Stimulated activated naive B cell treated with anti-CD40 and anti-IgM and Interleukin-4, amounts not matched to agents 10 μg/mL and 1 μg/mL and 100 μg/mL, for 72 hours (primary cell): ENCODE measurements at regions not wholly inside any gene's neighbourhood (a gene's known extent, or its start where the extent isn't known, plus 50 kb on each side); places are given as distances from the start of the nearest gene placed in this dataset.

Source experiments
- ATAC-seq, 2 donors: fragments of 150-1000 bp; cut with Tn5 transposase; replicated peaks; 2 replicates each; pipeline ENCODE4 v1.10.0; 2021; ENCODE audit warnings: moderate library complexity in 1 of 2
- DNase-seq: peaks from one replicate; pipeline ENCODE4 v3.0.0; 2021
- H3K27ac Mint-ChIP-seq: one replicate; pipeline ENCODE4 v1.8.0; 2022; ENCODE audit warnings: mild to moderate bottlenecking, mixed read lengths
- H3K27me3 Mint-ChIP-seq, 2 donors: one replicate each; pipeline ENCODE4 v1.8.0; 2022; ENCODE audit warnings: mixed read lengths in 2 of 2
- H3K36me3 Mint-ChIP-seq, 2 donors: one replicate each; pipeline ENCODE4 v1.8.0; 2022; ENCODE audit warnings: mixed read lengths in 2 of 2, mild to moderate bottlenecking in 1 of 2
- H3K4me1 Mint-ChIP-seq, 2 donors: one replicate each; pipeline ENCODE4 v1.8.0; 2022; ENCODE audit warnings: mixed read lengths in 2 of 2, mild to moderate bottlenecking in 1 of 2
- H3K4me3 Mint-ChIP-seq, 2 donors: one replicate each; pipeline ENCODE4 v1.8.0; 2022; ENCODE audit warnings: mild to moderate bottlenecking in 2 of 2, mixed read lengths in 2 of 2, moderate library complexity in 1 of 2
- H3K9me3 Mint-ChIP-seq, 2 donors: one replicate each; pipeline ENCODE4 v1.8.0; 2022; ENCODE audit warnings: mixed read lengths in 2 of 2, mild to moderate bottlenecking in 1 of 2

DNA sequence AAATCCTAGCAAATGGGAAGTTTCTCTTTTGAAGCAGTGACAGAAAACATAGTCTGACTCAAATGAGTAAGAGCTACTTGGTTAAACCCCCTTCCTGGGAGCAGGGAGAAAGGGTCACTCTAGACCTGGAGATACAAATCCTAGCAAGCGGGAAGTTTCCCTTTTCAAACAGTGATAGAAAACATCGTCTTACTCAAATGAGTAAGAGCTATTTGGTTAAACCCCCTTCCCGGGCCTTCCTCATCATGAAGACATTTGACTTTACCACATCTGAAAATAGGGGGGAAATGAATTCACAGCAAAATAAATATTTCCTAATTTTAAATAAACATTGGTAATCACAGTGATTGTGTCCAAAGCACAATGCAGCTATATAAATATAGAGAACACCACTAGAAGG, 79.2 kb downstream of the FOXB1 start:
- ATAC-seq (no peak), DNase-seq (no peak)
- H3K4me1 Mint-ChIP-seq, result no peaks in the 10 kb centered on the region
- H3K4me3 Mint-ChIP-seq, result no peak overlapping the region
- H3K27me3 Mint-ChIP-seq, result peaks cover 13 to 17% of the 10 kb centered on the region in 2 donors
- H3K9me3 Mint-ChIP-seq, result no peaks in the 10 kb centered on the region
- no peaks in the 10 kb centered on the region for H3K36me3 Mint-ChIP-seq
- H3K27ac Mint-ChIP-seq, result no peak overlapping the region

DNA sequence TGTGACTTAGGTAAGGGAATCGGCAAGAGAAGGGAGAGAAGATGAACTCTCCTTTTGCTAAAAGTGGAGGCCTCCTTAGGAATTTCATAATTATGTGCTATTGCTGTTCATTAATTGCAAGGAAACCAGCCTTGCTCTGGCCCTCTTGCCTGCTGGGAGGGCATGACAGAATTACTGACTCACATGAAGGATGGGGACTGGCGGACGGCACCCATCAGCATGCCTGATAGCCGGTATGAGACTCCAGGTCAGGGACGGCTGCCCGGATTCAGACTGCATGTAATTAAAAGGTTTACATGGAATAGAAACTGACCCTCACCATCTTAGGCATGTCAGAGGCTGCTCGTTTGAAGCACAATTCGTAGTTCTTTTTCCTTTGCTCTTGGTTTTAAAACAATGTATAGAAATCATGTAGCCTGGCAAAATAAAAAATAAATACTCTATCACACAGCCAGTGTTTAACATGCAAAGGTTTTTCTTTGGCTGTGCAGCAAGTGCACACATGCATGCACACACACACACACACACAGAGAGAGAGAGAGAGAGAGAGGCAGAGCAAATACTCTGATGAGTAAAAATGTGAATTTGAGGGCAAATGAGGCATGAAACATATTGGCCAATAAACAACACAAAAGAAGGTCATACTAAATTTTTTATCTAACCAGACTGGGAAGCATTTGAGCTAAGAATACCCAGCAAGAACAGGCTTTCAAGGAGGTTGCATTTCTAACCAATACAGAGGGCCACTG, 82.7 kb downstream of the FOXB1 start:
- no peak for DNase-seq
- Mint-ChIP-seq H3K27me3 (peaks cover 15 to 24% of the 10 kb centered on the region in 2 donors), H3K36me3 (no peaks in the 10 kb centered on the region), H3K4me1 (no peaks in the 10 kb centered on the region), H3K4me3 (no peak overlapping the region), H3K9me3 (no peaks in the 10 kb centered on the region), H3K27ac (no peak overlapping the region)
- ATAC-seq, result no peak

DNA sequence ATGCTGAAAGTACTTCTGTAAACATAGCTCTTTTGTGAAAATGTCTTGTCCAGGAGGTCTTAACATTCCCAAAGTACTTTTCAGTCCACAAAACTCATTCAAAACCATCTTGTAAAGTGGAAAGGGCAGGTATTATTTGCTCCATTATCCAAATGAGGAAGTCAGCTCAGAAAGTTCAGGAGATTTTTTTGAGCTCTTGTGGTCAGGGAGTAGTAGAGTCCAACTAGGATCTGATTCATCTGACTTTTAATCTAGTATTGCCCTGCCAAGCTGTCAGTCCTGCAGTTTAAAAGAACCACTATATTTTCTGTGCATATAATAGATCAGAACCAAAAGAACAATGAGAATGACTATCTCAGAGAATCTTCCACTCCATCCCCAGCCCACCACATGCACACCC, 83.5 kb downstream of the FOXB1 start:
- no peak for ATAC-seq
- H3K27ac Mint-ChIP-seq, result no peak overlapping the region
- no peak overlapping the region for H3K4me3 Mint-ChIP-seq
- no peak for DNase-seq
- H3K27me3 Mint-ChIP-seq, result peaks cover 9 to 17% of the 10 kb centered on the region in 2 donors
- no peaks in the 10 kb centered on the region for H3K9me3 Mint-ChIP-seq
- H3K4me1 Mint-ChIP-seq, result peaks cover 0 to 2% of the 10 kb centered on the region in 2 donors
- H3K36me3 Mint-ChIP-seq, result no peaks in the 10 kb centered on the region

DNA sequence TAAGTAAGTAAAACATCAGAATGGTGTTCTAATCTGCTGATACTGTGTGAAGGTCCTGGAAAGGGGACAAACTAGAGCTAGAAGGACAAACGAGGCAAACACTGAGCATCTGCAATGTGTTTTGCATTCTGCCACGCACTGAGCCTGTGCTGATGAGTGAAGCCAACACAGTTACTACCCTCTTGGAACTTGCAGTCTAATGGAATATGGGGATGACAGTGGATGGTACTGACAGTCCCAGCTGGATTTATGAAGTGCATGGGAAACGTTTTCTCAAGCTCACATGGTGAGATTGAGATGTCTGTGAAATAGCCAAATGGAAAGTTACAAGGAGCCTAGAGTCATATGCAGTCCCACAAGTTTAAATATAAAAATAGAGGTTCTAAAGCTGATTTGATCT, 86.6 kb downstream of the FOXB1 start:
- no peak for ATAC-seq
- Mint-ChIP-seq H3K9me3 (no peaks in the 10 kb centered on the region), H3K4me1 (peaks cover 0 to 2% of the 10 kb centered on the region in 2 donors), H3K27ac (no peak overlapping the region), H3K27me3 (peaks cover 13 to 17% of the 10 kb centered on the region in 2 donors), H3K36me3 (no peaks in the 10 kb centered on the region), H3K4me3 (no peak overlapping the region)
- DNase-seq, result no peak

DNA sequence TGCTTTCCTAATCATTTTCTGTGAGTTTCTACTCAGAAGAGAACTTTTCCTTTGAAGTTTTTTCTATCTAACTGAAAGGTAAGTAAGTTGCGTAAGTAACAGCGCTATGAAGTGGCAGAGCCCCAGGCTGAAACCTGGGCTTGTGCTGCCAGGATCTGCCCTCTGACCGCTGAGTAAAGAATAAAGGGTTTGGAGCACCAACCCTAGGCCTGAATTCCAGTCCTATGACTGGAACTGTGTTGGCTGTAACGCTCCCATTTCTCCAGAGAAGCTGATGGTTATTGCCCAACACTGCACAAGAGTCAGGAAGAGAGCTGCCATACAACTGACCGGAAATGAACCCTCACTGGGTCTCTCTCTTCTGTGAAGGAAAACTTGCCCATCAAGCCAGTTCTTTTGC, 87.0 kb downstream of the FOXB1 start:
- Mint-ChIP-seq H3K27ac (no peak overlapping the region), H3K4me3 (no peak overlapping the region), H3K4me1 (peaks cover 0 to 2% of the 10 kb centered on the region in 2 donors), H3K9me3 (no peaks in the 10 kb centered on the region), H3K36me3 (no peaks in the 10 kb centered on the region), H3K27me3 (peaks cover 13 to 17% of the 10 kb centered on the region in 2 donors)
- no peak for ATAC-seq
- DNase-seq, result no peak

DNA sequence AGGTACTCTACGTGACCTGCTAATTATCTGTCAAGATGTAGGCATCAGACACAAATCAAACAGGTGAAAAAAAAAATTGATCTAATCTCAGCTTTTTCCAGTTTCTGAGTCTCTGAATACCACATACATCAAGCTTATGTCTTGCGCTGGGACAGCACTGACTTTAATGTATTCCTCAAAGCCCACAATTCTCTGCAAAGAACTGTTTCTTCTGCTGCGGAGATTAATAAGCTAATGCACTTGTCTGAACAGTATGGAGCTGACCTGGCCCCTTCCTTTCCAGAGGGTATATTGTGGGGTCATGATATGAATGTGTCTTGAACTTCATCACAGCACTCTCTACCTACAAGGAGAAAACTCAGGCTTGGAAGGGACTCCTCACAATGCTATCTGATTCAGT, 87.8 kb downstream of the FOXB1 start:
- Mint-ChIP-seq H3K4me1 (peaks cover 0 to 2% of the 10 kb centered on the region in 2 donors), H3K27ac (no peak overlapping the region), H3K36me3 (no peaks in the 10 kb centered on the region), H3K27me3 (peaks cover 19 to 23% of the 10 kb centered on the region in 2 donors), H3K4me3 (no peak overlapping the region), H3K9me3 (peaks cover 2 to 6% of the 10 kb centered on the region in 2 donors)
- ATAC-seq, result no peak
- DNase-seq, result no peak

DNA sequence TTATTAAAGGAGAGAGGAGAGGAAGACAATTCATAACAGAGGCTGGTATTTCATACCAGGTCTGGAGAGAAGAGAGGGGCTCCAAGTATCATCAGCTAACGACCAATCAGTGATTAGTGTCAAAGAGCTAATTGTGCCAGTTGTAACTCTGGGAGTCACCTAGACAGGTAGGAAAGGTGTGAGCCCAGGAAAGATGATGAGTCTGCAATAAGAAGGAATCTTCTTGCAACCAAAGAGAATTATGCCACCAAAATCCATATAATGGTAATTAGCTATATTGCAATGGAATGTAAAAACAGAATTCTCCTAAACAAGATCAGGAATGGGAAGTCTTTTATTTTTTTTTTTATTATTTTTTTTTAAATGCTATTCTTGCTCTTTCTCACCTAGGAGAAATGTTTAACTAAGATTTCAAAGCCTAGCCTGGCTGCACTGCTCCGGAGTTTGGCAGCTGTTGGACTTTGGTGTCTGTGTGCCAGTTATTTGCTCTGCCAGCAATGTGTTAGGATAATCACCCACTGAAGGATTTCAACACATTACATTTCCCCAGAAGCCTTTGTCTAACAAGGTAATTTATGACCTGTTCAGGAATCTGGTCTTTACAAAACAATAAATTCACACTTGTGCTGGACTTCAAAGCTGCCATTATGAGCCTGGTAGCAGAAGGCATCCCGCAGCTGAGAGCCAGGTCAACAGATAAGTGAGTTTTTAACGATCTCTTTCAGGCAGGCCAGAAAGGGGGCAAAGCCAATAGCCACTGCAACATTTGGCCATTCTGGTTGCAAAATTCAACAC, 89.4 kb downstream of the FOXB1 start:
- no peaks in the 10 kb centered on the region for H3K36me3 Mint-ChIP-seq
- H3K27me3 Mint-ChIP-seq, result peaks cover 20 to 26% of the 10 kb centered on the region in 2 donors
- no peak overlapping the region for H3K4me3 Mint-ChIP-seq

DNA sequence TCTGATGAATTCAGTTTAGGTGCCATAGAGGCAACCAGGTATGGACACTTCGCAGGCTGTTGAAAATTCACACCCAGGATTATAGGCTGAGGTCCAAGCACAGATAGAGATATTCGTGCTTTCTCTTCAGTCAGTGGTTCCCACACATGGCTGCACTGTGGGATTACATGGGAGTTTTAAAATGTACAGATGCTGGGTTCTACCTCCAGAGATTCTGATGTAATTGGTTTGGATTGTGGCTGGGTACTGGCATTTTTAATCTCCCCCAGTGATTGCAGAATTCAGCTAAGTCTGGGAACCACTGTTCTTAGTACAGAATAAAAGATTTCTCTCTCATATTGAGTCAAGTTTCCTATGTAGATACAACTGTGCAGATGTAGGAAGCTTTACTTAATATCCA, 91.6 kb downstream of the FOXB1 start:
- Mint-ChIP-seq H3K36me3 (no peaks in the 10 kb centered on the region), H3K9me3 (peaks cover 4 to 7% of the 10 kb centered on the region in 2 donors), H3K27me3 (peaks cover 15 to 20% of the 10 kb centered on the region in 2 donors), H3K4me3 (no peak overlapping the region), H3K4me1 (peaks cover 0 to 2% of the 10 kb centered on the region in 2 donors), H3K27ac (no peak overlapping the region)
- ATAC-seq (no peak), DNase-seq (no peak)

More for the DNA sequence above, 89.4 kb downstream of the FOXB1 start:
- H3K4me1 Mint-ChIP-seq, result peaks cover 0 to 2% of the 10 kb centered on the region in 2 donors
- H3K27ac Mint-ChIP-seq, result no peak overlapping the region
- ATAC-seq (no peak), DNase-seq (no peak)
- peaks cover 4 to 7% of the 10 kb centered on the region in 2 donors for H3K9me3 Mint-ChIP-seq

DNA sequence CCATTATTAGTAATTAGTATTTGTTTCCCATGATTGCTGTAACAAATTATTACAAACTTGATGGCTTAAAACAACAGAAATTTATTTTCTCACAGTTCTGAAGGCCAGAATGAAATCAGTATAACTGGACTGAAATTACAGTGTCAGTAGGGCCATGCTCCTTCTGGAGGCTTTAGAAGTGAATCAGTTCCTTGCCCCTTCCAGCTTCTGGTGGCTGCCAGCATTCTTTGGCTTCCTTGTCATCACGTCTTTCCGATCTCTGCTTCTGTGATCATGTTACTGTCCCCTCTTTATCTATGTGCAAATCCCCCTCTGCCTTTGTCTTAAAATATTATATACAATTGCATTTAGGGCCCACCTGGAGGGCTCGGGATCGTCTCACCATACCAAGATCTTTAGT, 92.0 kb downstream of the FOXB1 start:
- Mint-ChIP-seq H3K9me3 (peaks cover 4 to 7% of the 10 kb centered on the region in 2 donors), H3K4me3 (no peak overlapping the region), H3K36me3 (no peaks in the 10 kb centered on the region), H3K27me3 (peaks cover 15 to 20% of the 10 kb centered on the region in 2 donors), H3K27ac (no peak overlapping the region), H3K4me1 (peaks cover 0 to 2% of the 10 kb centered on the region in 2 donors)
- ATAC-seq (no peak), DNase-seq (no peak)

DNA sequence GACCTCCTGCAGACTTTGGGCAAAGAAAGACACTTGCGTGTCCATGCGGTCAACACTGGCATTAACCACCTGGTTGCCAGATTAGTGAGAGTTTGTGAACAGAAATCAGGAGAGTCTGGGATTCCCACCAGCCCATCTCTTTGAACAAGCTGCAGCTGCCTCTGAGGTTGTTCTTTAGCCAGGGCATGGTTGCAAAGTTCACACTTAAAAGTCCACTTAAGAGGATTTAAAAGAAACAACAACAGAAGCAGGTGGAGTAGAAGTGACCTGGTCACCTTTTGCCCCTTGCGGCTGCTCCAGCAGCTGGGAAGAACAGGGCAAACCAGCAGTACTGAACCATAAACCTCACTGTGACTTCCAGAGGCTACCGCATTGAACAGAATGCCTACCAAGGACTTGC, 97.3 kb downstream of the FOXB1 start:
- H3K27ac Mint-ChIP-seq, result no peak overlapping the region
- H3K4me1 Mint-ChIP-seq, result no peaks in the 10 kb centered on the region
- DNase-seq (no peak), ATAC-seq (no peak)
- H3K4me3 Mint-ChIP-seq, result no peak overlapping the region
- peaks cover 18 to 19% of the 10 kb centered on the region in 2 donors for H3K27me3 Mint-ChIP-seq
- H3K9me3 Mint-ChIP-seq, result peaks cover 4 to 6% of the 10 kb centered on the region in 2 donors
- no peaks in the 10 kb centered on the region for H3K36me3 Mint-ChIP-seq

DNA sequence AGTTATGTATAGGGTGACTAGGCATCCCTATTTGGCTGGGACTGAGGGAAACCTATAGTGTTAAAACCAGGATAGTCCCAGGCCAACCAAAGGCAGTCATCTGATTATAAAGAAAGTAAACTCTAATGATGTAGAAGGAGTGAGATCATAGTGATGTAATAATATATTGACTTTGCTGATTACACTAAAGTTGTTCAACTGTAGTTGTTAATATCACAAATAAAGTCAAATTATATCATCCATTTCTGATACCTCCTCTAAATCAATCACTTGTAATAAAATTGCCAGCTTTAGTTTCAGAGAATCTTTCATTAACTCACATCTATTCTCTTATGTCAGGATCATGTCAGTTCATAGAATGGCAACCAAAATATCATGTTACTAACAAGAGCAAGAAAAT, 98.6 kb downstream of the FOXB1 start:
- H3K4me1 Mint-ChIP-seq, result no peaks in the 10 kb centered on the region

DNA sequence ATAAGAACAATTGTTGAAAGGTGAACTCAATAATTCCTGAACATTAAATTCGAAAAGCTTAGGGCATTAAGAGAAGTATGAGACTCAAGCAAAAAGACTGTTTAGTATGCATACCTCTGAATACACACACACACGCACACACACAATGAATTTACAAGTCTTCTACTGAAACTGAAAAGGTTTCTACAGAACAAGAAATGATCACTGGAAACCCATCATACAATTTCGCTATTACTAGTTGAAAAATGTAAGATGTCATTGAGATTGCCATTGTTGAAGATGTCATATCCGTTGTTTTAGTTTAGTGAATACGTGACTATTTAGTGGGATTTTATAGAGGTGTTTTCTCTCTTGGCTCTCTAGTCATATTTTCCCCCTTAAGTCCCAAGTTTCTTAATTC, 106.8 kb downstream of the FOXB1 start:
- ATAC-seq, result no peak
- Mint-ChIP-seq H3K9me3 (peaks cover 0 to 2% of the 10 kb centered on the region in 2 donors), H3K4me3 (no peak overlapping the region), H3K27ac (no peak overlapping the region), H3K36me3 (no peaks in the 10 kb centered on the region), H3K27me3 (peaks cover 19 to 28% of the 10 kb centered on the region in 2 donors), H3K4me1 (no peaks in the 10 kb centered on the region)
- DNase-seq, result no peak

More for the DNA sequence above, 98.6 kb downstream of the FOXB1 start:
- Mint-ChIP-seq H3K9me3 (peaks cover 0 to 2% of the 10 kb centered on the region in 2 donors), H3K4me3 (no peak overlapping the region), H3K27me3 (peaks cover 10 to 19% of the 10 kb centered on the region in 2 donors), H3K36me3 (no peaks in the 10 kb centered on the region), H3K27ac (no peak overlapping the region)
- DNase-seq, result no peak
- ATAC-seq, result no peak

DNA sequence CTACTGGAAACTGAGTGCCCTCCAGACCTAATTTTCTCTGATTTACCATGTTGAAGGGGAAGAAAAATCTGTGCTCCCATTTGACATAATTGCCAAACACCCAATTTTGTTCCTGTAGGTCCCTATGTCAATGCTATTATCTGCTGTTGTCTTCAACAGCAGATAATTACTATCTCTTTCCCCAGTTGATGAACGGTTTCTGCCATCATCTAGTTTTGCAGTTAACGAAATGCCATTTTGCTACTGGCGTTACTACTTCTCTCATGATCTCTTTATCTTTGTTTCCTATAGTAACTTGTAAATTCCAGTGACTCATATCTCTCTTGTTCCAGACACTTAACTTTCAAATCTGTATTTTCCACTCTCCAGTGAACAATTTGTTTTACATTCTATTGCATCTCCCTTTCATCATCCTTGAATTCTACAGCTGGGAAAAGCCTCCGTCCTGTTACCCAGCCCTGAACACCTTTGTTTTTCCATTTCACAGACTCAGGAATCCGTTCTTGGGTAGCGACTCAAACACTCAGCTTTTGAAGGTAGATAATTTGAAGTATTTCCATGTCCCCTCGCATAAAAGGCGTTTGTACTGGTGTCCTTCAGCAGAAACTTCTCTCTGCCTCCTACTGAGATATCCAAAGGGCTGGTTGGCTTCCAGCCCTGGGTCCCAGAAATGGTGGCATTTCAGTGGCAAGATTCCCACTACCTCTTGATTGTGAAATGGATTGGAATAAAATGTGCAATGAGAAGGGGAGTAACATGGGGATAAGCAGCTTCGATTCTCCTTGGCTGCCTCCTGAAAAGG, 111.7 kb downstream of the FOXB1 start:
- Mint-ChIP-seq H3K4me3 (no peak overlapping the region), H3K4me1 (no peaks in the 10 kb centered on the region), H3K27ac (no peak overlapping the region), H3K9me3 (no peaks in the 10 kb centered on the region), H3K36me3 (no peaks in the 10 kb centered on the region), H3K27me3 (peaks cover 5 to 12% of the 10 kb centered on the region in 2 donors)
- DNase-seq (no peak), ATAC-seq (no peak)

DNA sequence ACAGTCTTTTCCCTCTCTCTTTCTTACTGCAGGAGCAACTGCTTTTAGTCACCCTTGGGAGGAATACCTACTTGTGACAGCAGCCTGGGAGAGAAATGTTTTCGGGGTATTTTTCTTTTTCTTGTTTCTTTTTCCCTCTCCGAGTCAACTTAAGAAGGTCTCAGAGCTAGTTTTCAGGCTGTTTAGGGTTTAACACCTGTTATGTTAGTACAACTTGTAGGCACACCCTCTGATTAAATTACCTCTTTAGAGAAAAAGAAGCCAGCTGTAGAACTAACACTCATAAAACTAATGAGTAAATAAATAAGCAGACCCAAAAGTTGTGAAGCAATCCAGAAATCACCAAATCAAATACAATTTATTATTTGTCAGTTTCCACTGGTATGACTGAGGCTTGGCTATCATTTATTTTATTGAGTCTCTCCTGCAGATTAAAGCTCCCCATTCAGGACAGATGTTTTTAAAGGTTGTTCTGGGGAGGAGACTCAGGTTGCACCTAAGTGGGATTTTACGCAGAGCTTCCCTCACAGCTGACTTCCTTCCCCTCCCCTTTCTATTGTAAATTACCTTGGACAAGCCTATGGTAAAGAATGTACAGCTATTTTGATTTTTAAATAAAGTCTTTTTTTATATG, 112.5 kb downstream of the FOXB1 start:
- Mint-ChIP-seq H3K4me1 (no peaks in the 10 kb centered on the region), H3K9me3 (no peaks in the 10 kb centered on the region), H3K27me3 (peaks cover 5 to 11% of the 10 kb centered on the region in 2 donors), H3K4me3 (no peak overlapping the region), H3K36me3 (no peaks in the 10 kb centered on the region), H3K27ac (no peak overlapping the region)
- no peak for DNase-seq
- no peak for ATAC-seq
